ENCODE measurements at regions not wholly inside any gene's neighbourhood (a gene's known extent, or its start where the extent isn't known, plus 50 kb on each side); places are given as distances from the start of the nearest gene placed in this dataset.

DNA sequence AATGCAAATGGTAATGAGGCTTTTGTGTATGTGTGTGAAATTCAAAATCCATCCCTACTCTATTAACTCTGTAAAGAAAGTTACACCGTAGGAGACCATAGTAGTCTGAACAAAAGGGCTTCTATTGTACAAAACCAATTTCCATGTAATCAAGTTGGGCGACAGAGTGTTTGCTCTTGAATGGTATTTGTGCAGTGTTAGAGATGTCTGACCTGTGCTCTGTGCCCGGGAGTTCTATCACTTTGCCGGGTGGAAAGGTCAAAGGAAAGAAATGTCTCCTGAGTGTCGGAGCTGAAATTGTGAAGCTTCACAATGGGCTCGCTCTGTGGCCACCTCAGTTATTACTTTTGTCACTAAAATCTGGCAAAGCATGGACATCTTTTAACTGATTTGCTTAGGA is 312.0 kb downstream of the SAMD5 start:
- DNase-seq (ENCODE audit: low spot score): no peak

DNA sequence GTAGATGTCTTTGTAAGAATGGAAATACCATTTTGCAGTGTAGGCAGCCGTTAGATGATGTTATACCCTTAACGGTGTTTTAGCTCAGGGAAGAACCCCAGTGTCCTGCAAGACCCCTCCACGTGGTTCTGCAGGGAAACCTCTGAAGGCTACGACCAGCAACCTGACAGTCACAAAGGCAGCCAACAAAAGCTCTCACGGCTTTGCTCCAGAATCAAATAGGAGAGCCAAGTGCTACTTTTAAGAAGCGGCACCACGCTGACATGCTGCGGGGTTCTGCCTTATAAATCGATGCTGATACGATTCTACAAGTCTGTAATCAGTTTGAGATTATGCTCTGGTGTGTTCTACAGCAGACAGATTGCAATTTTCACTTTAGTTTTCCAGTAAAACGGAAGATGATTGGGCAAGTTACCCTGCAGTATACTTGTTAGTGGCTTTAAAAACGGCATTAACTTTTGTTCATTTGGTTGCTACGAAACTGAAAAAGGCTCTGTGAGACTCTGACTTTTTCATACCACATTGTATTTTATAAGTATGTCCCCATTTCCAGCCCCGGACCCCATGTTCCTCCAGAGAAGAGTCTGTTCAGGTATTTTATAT is 312.9 kb downstream of the SAMD5 start:
- DNase-seq (ENCODE audit: low spot score): no peak

DNA sequence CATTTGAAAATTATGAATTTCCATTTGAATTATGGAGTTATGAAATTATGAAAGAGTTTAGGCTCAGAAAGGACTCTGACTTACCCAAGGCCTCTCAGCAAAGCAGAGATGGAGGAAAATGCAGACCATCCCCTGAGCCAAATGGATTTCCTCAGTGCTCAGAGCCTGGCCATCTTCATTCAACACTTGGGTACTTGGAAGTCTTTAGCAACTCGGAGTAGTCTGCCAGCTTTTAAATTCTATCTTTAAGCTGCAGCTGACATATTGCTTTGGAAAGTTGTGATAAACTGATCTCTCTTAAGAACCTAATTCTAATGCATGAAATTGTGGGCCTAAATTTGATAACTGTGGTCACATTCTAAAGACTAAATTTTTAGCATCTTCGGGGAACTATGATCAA is 315.4 kb downstream of the SAMD5 start:
- DNase-seq (ENCODE audit: low spot score): no peak

DNA sequence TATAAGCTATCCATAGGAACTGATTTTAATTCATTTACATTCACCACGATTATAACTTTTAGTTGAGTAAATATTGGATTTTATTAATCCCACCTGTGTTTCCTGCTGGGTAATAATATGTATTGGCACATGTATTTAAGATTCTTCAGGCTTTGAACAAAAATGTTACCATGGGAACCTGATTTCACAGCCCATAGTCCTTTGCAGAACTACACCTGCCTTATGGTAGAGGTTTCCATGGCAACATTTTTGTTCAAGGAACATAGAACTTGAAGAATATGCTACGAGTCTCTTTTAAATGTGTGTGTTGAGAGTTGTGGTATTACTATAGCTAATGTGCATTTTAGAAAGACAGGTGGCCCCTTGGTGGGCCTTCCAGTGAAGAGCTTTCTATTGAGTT is 317.4 kb downstream of the SAMD5 start:
- no peak for DNase-seq (ENCODE audit: low spot score)

DNA sequence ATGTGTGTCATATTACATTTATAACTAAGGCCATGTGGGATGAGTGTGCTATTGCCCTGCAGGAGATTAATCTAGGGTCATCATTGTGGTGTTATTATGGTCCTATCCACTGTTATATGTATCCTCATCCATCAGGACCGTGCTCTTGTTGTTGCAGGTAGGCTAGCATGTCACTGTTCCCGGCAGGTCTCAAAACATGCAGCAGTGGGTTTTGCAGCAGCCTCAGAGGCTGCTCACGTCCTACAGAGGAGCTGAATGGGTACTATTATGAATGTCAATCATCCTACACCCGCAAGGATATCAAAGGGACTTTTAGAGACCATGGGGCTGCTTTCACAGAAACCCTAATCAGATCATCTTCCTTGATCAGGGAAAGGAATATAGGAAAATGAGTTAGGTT is 318.2 kb downstream of the SAMD5 start:
- no peak for DNase-seq (ENCODE audit: low spot score)

DNA sequence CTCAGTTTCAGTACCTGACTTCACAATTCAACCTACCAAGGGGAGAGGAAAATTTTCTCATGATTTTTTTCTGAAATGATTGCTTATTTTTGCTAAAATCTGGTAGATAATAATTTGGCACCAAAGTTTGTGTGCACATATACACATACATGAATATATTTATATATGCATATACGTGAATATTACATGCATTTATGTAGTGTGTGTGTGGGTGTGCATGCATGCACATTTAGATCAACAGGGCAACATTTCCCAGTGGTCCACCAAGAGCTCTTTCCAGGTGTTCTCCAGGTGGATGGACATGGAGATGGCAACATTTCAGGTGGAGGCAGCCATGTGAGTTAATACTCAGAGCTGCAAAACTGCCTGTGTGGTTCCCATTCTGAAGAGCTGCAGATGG is 320.9 kb downstream of the SAMD5 start:
- no peak for DNase-seq (ENCODE audit: low spot score)

DNA sequence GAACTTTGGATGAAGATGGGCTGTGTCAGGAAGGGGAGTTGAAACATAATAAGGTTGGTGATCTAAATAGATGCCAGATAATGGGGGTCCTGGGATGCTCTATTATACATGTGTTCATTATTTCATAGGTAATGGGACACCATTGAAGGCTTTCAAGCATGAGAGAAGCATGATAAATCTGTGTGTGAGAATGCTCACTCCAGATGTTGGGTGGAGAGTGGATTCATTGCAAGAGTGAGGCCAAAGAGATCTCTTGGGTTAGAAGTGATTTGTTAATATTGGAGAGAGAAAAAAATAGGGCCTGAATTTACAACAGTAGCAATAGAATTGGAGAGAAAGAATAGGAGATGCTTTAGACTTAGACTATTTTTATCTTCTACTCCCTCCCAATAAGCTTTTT is 321.3 kb downstream of the SAMD5 start:
- no peak for DNase-seq (ENCODE audit: low spot score)

DNA sequence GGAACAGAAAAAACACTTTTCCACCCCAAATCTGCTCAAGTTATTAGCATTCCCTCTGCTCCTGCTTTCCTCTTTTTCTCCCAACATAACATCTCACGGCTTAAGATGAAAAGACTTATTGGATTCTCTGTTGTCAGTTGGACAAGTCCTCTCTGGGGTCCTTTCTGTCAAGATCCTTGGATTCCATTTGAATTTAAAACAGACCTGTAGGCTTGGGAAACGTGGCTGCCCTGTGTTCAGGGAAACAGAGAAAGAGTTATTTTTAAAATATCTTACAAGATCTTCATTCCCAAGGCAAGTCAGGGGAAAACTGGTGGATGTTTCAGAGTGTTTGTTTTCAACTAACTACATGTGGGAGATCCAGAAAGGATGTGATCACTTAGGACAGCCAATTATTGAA is 322.9 kb downstream of the SAMD5 start:
- no peak for DNase-seq (ENCODE audit: low spot score)

DNA sequence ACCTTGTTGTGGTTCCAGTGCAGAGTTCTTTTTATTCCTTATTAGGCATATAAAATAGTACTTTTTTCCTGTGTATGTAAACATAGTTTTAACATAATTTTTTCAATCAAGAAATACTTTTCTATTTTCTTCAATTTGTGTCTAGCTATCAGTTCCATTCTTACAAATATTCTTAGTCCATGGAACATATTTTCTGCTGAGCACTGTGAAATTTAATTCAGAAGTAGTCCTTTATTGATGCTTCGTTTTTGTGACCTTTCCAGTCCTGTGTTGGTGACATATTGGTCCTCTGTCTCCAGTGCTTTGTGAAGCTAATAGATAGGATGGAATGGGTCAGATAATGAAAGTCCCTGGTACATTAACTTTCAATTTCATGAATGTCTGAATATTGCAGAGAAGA is 325.1 kb downstream of the SAMD5 start:
- no peak for DNase-seq (ENCODE audit: low spot score)

DNA sequence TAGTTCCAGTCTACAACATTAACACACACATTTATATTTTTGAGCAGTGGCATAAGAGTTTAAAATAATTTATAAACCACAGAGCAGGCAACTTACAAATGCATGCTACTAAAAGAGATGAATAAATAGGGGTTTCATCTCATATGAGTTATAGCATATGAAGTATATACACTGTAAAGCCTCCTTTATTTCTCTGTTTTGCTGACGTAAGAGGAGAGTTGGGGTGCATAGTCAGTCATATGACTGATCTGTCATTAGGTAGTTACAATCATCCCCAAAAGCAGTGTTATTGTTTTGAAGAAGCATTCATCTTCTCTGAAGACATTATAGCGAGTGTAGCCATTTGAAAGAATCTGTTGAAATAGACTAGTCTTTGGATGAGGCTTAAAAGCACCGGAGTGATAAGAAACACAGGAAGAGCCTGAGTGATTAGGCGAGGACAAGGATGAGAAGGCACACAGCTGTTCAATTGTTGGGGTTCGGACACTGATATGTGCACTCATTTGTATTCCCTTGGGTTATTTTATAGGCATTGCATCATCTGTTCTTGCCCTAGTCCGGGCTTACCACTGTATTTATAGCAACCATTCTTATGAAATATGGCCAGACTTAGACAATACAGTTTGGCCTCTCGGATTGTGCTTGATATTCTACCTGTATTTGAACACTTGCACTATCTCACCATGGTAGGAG is 325.7 kb downstream of the SAMD5 start:
- no peak for DNase-seq (ENCODE audit: low spot score)

DNA sequence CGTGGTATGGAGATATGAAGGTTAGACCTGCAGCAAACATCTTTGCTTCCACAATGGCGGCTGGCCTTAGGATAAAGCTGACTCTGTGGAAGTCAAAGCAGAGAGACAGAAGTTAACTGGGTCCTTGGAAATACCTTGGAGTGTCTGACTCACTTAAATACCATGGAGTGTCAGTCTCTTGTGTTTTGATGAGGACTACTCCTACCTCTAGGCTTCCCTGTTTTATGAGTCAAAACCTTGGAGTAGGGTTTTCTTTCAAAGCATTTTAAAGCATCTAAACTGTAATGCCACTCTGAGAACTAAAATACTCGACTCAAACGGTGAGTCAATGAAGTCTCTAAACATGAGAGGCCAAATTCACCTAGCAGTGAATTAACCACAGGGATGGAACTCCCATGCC is 329.1 kb downstream of the SAMD5 start:
- DNase-seq (ENCODE audit: low spot score): no peak

DNA sequence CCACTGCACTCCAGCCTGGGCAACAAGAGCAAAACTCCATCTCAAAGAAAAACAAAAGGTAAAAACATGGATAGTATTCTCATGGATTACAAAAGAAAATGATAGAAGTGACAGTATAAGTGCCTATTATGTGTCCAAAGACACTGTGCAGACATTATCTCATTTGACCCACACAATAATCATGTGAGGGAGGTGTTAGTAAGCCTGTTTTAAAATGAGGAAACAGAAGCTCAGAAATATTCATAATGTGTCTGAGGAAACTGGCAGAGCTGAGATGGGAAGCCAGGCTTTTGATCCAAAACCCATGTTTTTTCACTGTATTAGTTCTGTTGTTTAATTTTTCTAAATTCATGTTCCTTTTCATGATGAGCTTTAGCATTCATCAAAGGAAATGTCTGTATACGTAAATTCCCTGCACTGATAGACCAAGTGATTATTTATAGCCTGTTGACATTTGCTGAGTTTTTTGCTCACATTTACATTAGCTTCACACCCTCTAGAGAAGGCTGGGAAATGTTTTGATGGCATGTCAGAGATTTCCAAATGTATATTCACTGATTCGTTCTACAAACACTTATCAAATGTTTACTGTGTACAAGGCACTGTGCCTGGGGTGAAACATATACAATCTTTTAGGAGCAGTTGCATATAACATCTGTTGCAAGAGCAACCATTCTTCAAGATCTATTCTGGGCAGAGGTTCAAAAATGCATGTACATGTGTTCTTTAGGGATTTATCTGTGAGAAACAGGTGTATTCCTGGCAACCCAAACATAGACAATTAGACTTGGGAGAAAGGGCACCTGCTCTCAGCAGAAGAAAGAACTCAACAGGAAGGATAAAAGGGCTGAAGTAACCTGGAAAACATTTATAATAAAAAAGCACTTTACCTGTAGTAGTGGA is 331.5 kb downstream of the SAMD5 start:
- no peak for DNase-seq (ENCODE audit: low spot score)

DNA sequence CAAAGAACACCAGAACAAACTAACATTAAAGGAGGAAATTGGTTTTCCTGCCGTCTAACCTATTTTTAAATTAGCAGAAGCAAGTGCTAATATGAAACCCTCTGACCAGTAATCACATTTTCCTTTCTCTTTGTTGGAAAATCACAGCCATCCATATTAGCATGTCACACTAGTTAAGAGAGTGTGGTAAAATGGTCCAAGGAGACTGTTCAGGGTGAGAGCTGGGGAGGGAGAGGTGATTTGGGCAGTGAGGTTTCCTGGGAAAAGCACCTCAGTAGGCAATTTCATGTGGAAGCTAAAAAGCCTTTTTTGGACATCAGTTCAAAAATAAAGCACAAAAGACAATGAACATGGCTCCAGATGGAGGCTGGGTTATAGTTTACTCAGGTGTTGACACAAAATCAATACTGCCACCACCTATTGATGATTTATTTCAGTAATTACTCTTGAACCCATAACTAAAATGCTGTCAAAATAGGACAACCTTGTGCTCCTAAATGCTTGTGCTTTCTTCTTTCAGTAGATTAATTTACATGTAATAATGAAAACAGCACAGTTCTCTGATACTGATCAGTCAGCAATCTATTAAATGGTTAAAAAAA is 333.2 kb downstream of the SAMD5 start:
- DNase-seq (ENCODE audit: low spot score): no peak

DNA sequence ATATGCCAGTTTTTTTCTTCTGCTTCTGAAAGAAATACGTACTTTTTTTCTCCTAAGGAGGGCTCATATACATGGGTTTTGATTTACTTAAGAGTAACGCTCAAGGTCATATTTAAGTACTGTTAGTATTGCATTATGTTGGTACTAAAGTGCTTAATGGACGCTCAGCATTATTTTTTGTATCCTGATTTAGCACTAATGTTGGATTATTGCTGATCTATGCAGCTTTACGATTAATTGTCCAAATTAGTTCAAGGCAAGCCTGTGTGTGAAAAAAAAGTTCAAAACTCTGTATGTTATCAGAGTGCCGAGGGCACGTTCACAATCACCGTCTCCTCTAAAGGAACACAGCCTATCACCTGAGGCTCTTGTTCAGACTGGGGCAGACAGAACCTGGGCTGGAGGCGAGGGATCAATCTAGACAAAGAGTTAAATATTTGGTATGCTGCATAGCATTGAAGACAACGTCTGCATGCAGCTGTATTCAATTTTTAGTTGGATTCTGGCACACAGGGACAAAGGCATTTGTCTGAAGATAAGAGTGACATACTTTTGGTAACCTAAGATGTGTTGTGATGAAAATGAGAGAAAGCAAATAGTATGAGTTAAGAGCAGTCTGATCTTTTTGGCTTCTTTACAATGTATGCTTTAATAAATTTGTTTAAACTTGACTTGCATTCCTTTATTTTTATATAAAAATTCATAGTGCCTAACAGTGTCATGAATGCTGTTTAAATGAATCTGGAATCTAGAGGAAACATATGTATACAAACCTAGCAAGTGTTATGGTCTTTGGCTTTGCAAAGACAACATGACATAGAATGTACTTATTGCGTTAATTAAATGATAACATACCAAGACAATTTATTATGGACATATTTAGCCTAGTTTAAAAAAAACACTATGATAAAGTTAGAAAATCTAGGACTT is 341.2 kb downstream of the SAMD5 start:
- DNase-seq (ENCODE audit: low spot score): no peak

DNA sequence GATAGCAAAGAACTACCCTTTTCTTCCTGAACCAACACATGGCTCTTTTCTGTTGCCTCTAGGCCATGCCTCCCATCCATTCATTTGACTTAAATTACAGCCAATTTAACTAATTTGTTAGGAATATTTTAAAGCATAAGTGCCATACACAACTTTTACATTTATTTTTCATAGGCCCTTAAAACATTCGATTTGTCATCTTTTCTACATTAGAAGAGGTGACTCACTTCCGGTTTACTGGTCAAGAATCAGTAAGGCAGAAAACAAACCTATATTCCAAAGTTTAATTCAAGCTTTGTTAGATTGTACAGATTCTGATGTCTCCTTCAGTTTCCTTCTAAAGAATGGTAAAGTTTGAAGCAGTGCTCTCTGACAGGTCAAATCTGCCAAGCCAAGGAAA is 344.3 kb downstream of the SAMD5 start:
- DNase-seq (ENCODE audit: low spot score): no peak

DNA sequence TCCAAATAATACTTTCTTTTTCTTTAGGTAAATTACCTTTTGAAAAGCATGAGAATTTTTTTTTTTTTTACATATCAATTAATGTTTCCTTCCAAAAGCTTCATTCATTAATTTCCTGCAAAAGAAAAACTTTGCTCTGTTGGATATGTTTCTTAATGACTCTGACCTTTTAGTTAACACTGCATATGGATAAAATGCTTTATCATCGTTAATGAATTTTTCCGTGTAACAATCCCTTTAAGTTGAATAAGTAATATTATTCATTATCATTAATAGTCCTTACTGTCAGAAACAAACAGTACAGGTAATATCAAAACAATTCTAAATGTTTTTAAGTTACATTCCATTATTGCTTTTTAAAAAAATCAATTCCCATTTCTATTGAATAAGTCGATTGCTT is 345.1 kb downstream of the SAMD5 start:
- no peak for DNase-seq (ENCODE audit: low spot score)

DNA sequence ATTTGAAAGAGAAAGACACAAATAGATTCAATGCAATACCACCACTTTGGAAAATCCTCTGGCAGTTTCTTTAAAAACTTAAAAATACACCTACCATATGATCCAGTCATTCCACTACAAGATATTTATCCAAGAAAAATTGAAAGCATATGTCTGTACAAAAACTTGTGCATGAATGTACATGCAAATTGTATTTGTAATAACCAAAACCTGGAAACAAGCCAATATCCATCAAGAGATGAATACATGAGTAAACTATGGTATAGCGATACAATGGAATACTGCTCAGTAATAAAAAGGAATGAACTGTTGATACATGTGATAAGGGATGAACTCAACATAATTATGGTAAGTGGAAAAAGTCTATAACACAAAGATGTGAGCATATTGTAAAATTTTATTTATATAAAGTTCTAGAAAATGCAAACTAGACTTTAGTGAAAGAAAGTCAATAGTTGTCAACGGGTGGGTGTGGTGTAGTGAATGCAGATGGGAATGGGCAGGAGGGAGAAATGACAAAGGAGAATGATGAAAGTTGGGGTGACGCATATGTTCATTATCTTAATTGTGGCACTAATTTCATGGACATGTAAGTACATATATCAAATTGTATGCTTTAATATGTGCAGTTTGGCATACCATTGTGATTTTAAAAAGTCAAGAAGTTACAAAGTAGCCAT is 347.5 kb downstream of the SAMD5 start:
- no peak for DNase-seq (ENCODE audit: low spot score)

DNA sequence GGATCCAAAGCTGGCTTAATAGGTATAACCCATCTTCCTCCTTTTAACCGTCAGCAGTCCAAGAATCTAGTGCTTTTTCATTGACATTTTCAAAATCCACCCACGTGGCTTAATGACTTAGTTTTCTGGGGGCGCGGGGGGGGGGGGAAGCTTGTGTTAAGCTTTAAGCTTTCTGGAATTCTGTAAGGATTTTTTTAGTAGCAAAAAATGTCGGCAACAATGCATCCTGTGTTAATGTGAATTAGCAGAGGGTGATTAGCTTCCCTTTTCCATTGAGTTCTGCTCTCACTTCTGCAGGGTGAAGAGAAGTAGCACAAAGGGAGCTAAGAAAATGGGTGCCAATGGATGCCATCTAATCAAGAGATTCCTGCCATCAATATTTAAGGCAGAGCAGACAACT is 348.2 kb downstream of the SAMD5 start:
- DNase-seq (ENCODE audit: low spot score): no peak

DNA sequence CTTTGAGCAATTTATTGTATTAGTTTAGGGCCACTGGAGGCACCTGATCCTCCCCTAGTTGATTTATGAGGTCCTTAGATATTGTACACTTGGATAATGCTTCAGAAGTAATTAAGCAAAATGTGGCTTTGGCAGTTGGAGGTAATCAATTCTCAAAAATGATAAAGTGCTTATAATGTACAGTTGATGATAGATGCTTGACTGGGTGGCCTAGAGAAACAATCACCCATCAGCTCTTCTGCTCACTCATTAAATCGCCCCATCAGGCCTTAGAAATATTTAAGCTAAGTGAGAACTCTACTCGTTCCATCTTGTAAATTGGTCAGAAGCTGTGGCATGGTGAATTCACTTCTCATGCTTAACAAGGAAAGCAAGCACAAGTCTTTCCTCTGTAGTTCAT is 349.9 kb downstream of the SAMD5 start:
- no peak for DNase-seq (ENCODE audit: low spot score)

DNA sequence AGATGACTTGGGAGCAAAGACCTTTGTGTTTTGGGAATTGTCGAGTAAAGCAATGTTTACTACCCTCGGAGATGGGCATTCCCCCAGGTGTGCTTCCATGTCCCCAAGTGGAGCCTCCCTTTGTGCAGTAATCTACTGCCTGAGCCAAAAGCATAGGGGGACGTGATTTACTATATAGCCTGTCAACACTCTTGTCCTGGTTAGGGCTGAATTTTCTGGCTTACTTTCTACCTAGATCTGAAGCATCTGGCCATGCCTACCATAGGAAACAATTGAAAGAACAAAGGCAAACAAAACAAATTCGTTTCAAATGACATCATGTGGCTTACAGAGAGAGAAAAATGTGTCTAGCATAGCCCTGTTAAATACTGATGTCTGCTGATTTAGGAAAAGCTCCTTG is 350.6 kb downstream of the SAMD5 start:
- no peak for DNase-seq (ENCODE audit: low spot score)

DNA sequence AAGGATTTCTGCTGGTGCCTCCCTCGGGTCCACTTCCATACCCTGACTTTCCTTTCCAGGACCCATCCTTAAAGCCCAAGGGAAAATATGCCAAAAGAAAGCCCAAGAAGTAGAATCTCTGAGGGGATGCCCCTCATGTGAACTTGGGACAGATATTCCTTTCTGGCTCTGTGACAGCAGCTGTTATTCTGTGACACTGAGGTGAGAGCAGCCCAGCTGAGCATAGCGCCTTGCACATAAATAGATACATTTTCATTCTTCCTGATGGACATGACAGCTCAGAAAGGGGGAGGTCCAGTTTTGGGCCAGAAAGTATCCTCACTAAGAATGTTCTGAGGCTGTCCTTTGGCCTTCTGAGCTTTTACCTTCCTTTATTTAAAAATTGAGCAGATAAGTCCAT is 353.2 kb downstream of the SAMD5 start:
- DNase-seq (ENCODE audit: low spot score): no peak

Measured in CD4-positive, alpha-beta T cell treated with Interleukin-6 at 100 ng/mL for 8 hours (primary cell).